HG02938 (cell line): ENCODE measurements at regions not wholly inside any gene's neighbourhood (a gene's known extent, or its start where the extent isn't known, plus 50 kb on each side); places are given as distances from the start of the nearest gene placed in this dataset.

Source experiments
- ATAC-seq: cut with Tn5 transposase; IDR thresholded peaks from one replicate; pipeline ENCODE4 v1.9.1; 2021; ENCODE audit warnings: mild to moderate bottlenecking, moderate library complexity; ENCODE audit not compliant: unreplicated experiment

DNA sequence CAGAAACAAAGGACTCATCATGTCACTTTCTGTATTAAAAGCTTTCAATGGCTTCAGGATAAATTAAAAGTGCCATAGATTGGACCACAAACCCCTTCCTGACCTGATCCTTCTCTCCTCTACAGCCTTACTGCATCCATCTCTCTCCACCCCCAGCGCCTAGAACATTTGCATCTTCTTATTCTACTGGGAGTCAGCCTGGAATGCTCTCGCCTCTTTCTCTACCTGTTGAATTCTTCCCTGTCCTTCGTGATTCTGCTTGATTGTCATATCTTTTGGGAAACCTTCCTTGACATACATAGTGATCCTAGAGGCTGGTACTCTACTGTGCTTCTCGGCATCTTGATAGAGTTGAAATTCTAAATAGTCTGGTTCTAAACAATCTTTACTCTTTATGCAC is 332.0 kb upstream of the PBX1 start:
- no peak for ATAC-seq

DNA sequence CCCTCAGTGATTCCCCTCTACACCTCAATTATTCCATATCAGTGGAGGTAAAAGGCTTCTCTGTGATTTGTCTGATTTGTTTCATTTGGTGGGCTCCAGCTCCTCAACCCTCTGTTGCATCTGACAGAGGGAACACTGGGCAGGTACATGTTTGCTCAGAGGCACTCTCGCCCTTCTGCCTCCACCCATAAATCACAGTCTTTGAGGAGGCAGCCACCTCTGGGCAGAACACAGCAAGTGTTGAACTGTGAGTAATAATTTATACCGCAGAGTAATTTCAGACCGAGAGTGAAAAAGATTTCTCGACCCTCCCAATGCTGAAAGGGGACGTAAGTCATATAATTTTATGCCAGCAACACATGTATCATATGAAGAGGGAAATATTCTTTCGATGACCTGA is 330.1 kb upstream of the PBX1 start:
- no peak for ATAC-seq

DNA sequence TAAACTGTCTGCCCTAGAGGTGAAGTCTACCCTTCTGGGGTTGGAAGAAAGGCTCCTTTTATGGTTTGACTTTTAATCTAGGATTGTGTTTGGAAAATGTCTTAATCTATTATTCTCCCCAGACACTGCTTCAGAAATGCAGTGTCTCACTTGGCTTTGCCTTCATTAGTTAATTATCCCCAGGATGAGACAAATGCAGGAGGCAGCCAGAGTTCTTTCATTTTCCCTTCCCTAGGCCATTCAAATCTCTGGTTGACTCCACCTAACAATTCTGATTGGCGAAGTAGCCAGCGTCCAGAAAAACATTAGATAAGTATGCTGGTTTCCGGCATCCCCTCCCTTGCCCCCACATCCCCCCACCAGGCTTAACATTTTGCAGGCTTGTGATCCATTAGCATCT is 325.8 kb upstream of the PBX1 start:
- no peak for ATAC-seq

DNA sequence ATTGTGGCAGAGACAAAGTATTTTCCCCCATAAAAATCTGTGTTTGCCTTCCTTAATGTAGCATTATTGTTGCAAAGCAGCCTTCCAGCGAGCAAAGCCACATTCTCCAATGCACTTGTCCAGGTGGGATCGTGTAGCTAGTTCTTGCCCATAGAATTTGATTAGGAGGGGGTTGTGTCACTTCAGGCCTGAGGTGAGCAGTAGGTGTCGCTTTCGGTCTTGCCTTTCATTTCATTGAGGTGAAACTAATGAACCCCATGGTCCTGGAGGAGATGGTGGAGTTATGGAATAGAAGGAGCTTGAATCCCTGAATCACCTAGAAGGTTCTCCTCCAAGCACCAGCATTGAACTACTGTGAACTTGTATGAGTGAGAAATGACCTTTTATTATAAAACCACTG is 318.9 kb upstream of the PBX1 start:
- no peak for ATAC-seq

DNA sequence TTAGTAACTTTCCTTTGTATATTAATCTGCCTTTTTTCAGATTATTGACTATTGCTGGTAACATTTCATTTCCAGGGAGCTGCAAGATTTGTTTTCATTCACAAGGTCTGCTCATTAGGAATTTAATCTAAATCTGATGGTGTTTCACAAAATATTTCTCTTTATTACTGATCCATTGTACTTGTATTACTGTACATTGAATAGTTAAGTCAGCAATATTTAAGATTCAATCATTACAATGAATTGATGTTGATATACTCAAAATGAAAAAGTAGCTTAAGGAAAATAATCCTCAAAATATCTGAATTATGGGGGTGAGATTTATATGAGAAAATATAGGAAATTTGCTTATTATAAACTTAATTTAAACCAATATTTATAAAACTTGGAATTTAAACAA is 308.6 kb upstream of the PBX1 start:
- ATAC-seq: no peak

DNA sequence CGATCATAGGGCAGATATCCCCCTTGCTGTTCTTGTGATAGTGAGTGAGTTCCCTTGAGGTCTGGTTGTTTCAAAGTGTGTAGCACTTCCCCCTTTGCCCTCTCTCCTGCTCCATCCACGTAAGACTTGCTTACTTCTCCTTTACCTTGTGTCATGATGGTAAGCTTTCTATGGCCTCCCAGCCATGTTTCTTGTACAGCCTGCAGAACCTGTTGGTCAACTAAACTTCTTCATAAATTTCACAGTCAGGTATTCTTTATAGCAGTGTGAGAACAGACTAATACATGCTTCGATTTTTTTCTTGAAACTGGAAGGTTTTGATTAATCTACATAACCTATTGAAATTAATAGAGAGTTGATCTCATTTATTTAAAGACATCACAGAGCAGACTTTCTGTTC is 302.5 kb upstream of the PBX1 start:
- ATAC-seq: no peak

DNA sequence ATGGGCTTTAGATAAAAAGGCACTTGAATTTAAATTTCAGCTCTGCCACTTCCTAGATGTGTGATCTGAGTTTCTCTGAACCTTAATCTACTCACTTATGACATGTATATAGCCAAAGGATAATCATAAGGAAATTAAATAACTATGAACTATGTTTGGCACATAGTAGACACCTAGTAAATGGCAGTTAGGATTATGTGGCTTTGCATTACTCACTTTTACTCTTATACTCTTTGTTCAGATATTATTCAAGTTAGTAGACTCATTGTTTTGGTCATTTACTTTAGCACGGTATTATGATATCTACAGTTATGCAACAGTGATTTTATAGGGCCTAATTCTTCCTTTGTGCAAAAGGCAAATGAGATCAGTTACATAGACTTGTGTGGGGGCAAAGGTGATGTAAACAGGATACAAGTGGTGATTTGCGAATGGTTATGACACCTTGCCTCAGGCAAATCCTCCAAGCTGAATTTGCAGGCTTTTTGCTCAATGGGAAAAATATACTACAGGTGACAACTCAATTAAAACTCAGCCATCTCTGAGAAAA is 297.2 kb upstream of the PBX1 start:
- no peak for ATAC-seq

DNA sequence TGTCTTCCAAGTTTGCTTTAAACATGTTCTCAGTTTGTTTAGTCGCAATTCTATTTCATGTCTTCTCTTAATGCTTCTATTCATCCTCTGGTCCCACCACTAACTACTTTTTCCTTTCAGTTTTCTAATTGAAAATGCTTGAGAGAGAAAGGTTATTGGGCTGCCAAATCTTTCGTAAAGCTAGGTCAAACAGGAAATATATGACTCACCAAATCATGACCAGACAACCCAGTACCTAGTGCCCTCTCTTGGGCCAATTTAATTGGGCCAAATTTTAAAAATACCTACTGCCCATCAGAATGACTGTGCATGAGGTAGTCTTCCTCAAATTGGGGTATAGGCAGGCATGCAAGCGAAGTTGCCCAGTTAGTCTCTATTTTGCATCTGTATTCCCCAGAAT is 295.4 kb upstream of the PBX1 start:
- ATAC-seq: no peak

DNA sequence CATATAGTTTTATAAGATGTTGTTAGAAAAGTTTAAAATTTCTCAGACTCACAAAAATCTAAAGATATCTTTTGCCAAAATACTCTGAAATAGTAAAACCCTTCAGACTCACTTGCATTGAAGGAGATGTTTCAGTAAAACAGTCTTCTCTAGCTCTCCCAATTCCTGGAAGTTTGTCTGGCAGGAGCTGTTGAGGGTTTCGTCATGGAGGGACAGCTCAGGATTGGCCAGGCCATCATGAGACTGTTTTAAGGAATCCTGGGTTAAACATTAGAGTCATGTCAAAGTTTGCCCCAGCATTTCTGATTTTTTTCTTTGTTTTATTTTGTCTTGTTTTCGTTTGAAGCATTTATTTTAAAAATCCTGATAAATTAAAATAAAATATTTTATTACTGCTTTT is 293.8 kb upstream of the PBX1 start:
- no peak for ATAC-seq

DNA sequence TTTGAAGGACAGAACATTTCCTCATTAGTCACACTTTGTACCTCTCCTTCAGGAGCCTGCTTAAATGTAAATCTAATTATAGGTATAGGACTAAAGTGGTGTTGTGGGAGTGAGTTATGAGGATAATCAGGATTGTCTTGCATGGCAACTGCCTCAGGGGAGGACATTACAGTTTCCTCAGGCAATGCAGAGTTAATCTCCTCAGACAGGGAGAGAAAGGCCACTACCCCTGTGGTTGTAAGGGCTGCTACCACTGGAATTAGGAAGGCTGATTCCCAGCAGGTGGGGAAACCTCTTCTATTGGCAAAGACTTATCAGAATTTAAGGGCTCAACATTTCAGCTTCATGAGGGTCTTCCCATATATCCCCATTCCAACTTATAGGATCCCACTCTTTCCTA is 286.8 kb upstream of the PBX1 start:
- ATAC-seq: no peak

DNA sequence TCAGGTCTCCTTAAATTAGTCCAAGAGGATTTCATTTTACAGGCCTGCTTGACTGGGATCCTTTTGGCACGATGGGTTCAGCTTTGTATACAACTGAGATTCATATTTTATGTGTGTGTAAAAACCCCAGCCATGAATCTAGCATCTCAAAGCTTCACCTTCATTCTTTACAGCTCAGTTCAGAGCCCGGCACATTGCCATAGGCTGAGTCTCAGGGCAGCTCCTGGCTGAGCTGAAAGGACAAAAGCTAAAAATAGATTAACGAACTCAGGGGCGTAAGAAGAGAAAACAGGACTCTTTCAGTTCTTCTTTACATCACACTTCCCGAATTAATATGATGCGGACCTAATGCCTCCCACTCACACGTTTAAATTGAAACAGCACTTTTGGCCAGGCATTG is 262.8 kb upstream of the PBX1 start:
- ATAC-seq: no peak

DNA sequence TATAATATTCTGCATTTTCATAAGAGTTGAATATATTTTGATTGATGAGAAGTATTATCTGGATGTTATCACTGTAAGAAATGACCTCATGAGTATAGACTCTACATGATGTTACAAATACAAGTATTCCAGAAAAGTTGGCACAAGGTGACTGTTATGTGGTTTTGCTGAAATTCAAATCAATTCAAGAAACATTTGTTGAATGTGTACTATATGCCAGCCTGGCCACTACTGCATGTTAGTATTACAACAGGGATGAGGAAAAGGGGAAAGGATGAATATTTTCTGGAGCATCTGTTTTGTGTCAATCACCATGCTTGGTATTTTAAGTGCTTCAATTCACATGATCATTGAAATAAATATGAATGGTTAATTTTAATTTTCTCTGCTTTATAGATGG is 250.9 kb upstream of the PBX1 start:
- no peak for ATAC-seq

DNA sequence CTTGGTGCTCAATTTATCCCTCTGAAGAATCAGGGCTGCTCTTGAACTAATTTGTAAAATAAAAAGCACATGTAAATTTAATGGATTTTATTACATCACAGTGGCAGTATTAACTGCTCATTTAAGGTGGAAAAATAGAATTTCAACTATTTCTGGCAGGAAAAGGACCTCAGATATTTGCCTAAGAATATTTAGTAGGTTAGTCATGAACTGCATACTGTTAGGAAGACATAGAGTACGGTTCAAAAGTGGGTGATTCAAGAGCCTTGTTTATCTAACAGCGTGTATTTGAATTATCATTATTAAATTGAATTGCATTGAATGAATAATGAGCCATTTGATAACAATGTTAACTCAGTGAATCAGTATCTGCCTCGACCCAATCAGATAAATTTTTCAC is 248.8 kb upstream of the PBX1 start:
- ATAC-seq: no peak

DNA sequence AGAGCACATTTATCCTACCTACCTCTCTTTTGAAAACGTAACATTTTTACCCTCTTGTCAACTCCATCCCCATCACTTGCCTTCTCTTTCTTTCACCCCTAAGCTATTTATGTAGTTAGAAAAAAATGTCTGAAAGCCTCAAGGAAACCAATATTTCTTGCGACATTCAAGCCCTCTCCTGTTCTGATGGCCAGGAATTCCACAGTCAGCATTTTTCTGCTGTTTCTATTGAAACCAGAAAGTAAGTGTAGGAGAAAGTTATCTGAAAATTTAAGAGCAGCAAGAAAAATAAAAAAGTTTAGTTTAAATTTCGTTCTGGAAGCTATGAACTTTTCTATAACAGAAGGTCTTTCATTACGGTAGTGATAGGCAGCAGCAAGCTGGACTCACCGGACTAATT is 247.6 kb upstream of the PBX1 start:
- no peak for ATAC-seq

DNA sequence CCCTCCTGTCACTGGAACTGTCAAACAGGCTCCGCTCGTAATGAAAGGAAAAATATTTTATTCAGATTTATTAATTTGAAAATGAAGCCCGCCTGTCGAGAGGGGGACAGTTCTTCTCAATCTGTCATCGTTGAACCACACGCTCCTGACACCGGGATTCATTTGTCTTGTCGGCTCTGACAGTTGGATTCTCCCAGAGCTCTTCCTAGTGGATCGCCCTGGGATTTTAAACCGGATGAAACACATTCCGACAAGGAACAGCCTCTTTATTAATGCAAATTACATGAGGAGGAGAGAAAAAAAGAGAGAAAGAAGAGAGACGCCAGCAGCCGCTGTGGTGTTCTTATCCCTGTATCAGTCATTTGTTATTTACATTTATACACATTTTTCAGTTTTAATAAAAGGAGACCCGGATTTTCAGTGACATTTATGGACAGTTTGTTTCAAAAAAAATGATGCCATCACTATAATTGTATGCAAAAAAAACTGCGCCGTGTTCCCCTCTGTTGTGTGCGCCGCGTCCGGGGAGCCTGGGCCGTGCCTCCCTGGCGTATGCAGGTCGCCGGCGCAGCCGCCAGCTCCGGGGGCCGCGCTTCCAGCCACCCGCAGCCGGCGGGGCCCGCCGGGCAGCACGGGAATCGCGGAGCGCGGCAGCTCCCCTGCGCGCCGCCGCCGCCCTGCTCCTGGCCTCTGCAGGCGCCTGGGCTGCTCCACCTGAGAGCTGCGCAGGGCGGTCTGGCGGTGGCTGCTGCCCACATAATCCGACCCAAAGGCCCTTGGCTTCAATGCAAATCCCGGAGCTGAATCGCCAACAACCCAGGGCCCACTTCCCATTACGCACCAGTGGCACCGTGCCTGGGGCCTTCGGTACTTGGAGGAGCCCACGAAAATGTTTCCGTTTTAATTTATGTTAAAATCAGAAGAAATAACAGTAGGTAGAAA is 237.9 kb upstream of the PBX1 start:
- no peak for ATAC-seq

DNA sequence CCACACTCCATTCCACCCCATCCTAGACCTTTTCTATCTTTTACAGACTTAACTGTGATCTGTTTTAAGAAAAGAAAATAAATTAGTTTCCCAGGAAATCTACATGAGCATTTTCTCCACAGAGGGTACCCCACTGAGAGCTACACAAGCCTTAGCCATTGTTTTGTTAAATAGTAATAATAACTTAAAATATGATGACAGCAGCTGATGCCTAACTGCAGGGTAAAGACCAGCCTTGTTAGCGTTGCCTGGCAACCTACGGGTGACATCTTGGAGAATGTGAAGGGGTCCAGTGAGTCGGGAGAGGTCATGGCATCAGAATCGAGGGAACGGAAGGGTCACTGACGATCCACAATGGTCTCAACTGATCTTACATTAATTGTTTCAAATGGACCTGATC is 233.2 kb upstream of the PBX1 start:
- no peak for ATAC-seq

DNA sequence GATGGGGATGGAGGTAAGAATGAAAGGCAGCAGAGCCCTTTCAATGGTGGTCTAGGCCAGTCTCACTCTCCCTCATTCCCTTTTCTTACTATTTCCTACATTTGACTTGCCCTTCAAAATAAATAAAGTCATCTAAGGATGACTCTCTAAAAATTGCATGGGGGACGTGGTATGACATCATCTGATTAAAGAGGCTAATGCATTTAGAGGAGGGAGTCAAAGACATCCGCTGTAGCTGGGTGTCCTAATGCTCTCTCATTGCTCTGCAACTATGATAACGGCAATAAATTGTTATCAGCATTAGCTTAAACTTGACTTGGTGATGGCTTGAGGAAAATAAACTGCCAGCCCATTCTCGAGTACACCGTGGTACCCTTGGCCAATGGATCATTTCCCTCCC is 225.6 kb upstream of the PBX1 start:
- no peak for ATAC-seq

DNA sequence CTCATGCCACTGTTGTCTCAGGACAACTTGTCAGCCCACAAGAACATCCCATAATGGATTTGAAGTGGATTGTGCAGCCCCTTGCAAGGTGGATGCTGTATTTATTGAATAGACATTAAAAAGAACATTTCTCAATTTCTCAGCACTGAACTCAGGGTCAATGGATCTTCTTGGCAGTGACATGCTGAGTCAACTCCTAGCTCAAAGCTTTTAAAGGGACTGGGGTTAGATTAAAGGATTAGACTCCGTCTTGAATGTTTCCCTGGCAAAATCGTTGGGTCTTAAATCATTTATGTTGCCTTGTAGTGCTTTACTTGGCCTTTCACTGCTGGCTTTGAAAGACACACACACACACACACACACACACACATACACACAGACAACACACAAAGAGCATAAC is 221.6 kb upstream of the PBX1 start:
- ATAC-seq: no peak

DNA sequence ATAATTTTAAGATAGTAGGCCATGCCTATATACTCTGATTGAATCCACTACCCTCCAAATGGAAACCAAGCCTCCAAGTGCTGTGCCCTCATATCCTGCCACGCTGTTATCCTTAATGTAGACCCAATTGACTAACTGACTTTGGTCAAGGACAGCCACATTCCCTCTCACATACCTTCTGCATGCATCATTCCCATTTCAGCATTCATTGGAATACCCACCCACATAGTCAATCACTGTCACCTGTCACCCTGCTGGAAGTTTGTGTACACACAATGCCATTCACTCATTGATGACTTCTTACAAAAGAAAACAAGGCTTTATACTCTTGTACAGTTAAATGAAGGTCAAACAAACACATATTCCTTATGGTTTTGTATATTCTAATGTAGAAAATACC is 221.1 kb upstream of the PBX1 start:
- no peak for ATAC-seq

DNA sequence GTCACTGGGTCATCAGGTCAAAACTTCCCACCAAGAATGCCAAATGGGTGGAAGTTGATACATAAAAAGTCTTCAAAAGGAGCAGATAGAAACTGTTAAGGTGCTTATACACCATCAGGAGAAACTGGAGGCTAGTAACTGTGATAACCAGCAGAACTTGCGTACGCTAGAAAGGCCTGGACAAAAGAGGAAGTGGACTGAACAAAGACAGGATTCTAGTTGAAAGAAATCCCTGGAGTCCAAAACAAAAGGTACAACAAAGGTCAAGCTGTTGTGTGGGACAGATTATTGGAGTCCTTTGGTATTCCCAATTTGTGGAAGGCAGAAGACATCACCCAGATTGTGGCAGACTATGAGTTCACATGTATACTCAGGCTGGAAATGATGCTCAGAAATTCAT is 215.8 kb upstream of the PBX1 start:
- no peak for ATAC-seq

DNA sequence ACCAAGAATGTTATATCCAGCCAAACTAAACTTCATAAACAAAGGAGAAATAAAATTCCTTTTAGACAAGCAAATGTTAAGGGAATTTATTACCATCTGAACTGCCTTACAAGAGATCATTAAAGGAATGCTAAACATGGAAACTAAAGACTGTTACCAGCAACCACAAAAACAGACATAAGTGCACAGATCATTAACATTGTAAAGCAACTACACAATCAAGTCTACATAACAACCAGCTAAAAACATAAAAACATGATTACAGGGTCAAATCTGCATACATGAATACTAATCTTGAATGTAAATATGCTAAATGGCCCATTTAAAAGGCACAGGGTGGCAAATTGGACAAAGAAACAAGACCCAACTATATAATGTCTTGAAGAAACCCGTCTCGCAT is 211.0 kb upstream of the PBX1 start:
- ATAC-seq: no peak

DNA sequence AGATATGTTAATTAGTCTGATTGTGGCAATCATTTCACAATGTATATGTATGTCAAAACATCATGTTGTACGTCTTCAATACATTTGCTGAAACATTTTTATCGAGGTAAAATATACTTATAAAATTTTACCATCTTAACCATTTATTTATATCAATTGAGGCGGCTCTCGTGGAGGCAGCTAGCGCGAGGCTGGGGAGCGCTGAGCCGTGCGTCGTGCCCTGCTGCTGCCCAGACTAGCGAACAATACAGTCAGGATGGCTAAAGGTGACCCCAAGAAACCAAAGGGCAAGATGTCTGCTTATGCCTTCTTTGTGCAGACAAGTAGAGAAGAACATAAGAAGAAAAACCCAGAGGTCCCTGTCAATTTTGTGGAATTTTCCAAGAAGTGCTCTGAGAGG is 202.5 kb upstream of the PBX1 start:
- no peak for ATAC-seq

DNA sequence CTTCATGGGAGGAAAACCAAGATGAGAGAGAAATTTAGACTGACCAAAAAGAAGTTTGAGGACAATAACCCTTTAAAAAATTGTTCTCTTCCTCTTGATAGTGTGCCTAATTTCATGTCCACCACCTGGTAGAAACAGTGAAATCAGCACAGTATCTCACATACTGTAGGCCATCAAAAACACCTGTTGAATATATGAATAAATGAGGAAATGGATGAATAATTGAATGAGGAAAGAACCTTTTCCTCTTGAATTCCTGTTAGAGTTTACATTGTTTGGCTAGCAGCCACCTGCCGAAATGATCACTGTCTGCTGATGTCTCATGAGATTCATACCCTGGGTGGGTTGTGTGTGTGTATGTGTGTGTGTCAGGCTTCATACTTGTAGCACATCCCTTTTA is 198.7 kb upstream of the PBX1 start:
- ATAC-seq: no peak
